ENCODE measurements at regions not wholly inside any gene's neighbourhood (a gene's known extent, or its start where the extent isn't known, plus 50 kb on each side); places are given as distances from the start of the nearest gene placed in this dataset.

GRCh38 chr2:54059504-54059903, 55.9 kb upstream of the ACYP2 start:
- BruUV-seq (replicated peaks): no TSS peak
- intact Hi-C loops (cut with micrococcal nuclease): no loop called here
- TF ChIP-seq CEBPB (IDR thresholded peaks at IDR 0.05; ENCODE audit: low read depth): no peak
- no peak for TF ChIP-seq EZH2 (IDR thresholded peaks at IDR 0.05)
- no peak for TF ChIP-seq ZNF274 (IDR thresholded peaks at IDR 0.05; ENCODE audit: low read depth, low read length)
- no peak for TF ChIP-seq JUND (IDR thresholded peaks at IDR 0.05)
- TF ChIP-seq, protein P1, sequence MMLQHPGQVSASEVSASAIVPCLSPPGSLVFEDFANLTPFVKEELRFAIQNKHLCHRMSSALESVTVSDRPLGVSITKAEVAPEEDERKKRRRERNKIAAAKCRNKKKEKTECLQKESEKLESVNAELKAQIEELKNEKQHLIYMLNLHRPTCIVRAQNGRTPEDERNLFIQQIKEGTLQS (IDR thresholded peaks at IDR 0.05): no peak
- no peak for TF ChIP-seq EGR1 (IDR thresholded peaks at IDR 0.05; ENCODE audit: low read depth)
- no peak for TF ChIP-seq POLR2A (IDR thresholded peaks at IDR 0.05; ENCODE audit: borderline replicate concordance, extremely low read depth, insufficient read depth, insufficient read length)
- no peak for TF ChIP-seq SIN3A (IDR thresholded peaks at IDR 0.05; ENCODE audit: low read depth)
- TF ChIP-seq YY1 (IDR thresholded peaks at IDR 0.05; ENCODE audit: extremely low read depth, insufficient replicate concordance, low read depth, low read length): no peak
- no peak for TF ChIP-seq ZFX (IDR thresholded peaks at IDR 0.05)
- TF ChIP-seq ZBTB33 (IDR thresholded peaks at IDR 0.05; ENCODE audit: extremely low read depth, insufficient replicate concordance, low read length): no peak
- TF ChIP-seq, protein P2, sequence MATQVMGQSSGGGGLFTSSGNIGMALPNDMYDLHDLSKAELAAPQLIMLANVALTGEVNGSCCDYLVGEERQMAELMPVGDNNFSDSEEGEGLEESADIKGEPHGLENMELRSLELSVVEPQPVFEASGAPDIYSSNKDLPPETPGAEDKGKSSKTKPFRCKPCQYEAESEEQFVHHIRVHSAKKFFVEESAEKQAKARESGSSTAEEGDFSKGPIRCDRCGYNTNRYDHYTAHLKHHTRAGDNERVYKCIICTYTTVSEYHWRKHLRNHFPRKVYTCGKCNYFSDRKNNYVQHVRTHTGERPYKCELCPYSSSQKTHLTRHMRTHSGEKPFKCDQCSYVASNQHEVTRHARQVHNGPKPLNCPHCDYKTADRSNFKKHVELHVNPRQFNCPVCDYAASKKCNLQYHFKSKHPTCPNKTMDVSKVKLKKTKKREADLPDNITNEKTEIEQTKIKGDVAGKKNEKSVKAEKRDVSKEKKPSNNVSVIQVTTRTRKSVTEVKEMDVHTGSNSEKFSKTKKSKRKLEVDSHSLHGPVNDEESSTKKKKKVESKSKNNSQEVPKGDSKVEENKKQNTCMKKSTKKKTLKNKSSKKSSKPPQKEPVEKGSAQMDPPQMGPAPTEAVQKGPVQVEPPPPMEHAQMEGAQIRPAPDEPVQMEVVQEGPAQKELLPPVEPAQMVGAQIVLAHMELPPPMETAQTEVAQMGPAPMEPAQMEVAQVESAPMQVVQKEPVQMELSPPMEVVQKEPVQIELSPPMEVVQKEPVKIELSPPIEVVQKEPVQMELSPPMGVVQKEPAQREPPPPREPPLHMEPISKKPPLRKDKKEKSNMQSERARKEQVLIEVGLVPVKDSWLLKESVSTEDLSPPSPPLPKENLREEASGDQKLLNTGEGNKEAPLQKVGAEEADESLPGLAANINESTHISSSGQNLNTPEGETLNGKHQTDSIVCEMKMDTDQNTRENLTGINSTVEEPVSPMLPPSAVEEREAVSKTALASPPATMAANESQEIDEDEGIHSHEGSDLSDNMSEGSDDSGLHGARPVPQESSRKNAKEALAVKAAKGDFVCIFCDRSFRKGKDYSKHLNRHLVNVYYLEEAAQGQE (IDR thresholded peaks at IDR 0.05; ENCODE audit: low read depth): no peak
- no peak for TF ChIP-seq EZH2phosphoT487 (IDR thresholded peaks at IDR 0.05; ENCODE audit: borderline replicate concordance)
- TF ChIP-seq ELF1 (IDR thresholded peaks at IDR 0.05; ENCODE audit: borderline replicate concordance, low read depth): no peak
- TF ChIP-seq CBX3 (IDR thresholded peaks at IDR 0.05; ENCODE audit: low read depth): no peak
- TF ChIP-seq RAD21 (IDR thresholded peaks at IDR 0.05; ENCODE audit: low read depth): no peak
- H3K4me1 ChIP-seq (ENCODE audit: control insufficient read depth in 1 of 2, insufficient read depth in 2 of 2, low read length in 2 of 2): no peaks in the 10 kb centered on the region
- H3K27me3 ChIP-seq (ENCODE audit: insufficient read depth, low read length): no peaks in the 10 kb centered on the region
- no peaks in the 10 kb centered on the region for H3K9me2 ChIP-seq (ENCODE audit: insufficient read depth)
- RAD21 ChIA-PET (ENCODE audit: low non-redundant PET in 1 of 2, low total read pairs in 2 of 2, uncharacterized antibody in 2 of 2, unreplicated experiment in 2 of 2): no interaction called here
- H3K9ac ChIP-seq (ENCODE audit: low read length): no peak overlapping the region
- no peaks in the 10 kb centered on the region for H3K79me2 ChIP-seq (ENCODE audit: insufficient read depth, low read length)
- DNase-seq (ENCODE audit: low read depth, low spot score): no peak
- CTCF ChIA-PET: no interaction called here
- H3K4me2 ChIP-seq (ENCODE audit: low read length): no peak overlapping the region
- H4K20me1 ChIP-seq (ENCODE audit: insufficient read depth): no peaks in the 10 kb centered on the region
- no peaks in the 10 kb centered on the region for H3K9me3 ChIP-seq (ENCODE audit: control insufficient read depth in 1 of 2, insufficient read depth in 1 of 2, low read depth in 1 of 2, low read length in 2 of 2)
- no peak overlapping the region for H3K4me3 ChIP-seq (replicated peaks in 1 of 2; ENCODE audit: low read depth in 1 of 2, low read length in 2 of 2)
- no peak overlapping the region for H3K27ac ChIP-seq (ENCODE audit: low read depth, low read length)
- no peaks in the 10 kb centered on the region for H3K36me3 ChIP-seq (ENCODE audit: control insufficient read depth in 1 of 2, insufficient read depth in 2 of 2, low read length in 2 of 2)
- no peak overlapping the region for H2AFZ ChIP-seq (ENCODE audit: low read depth, low read length, poor library complexity, severe bottlenecking)
- POLR2A ChIA-PET: no interaction called here
- no peak for ATAC-seq
